ENCODE measurements at regions not wholly inside any gene's neighbourhood (a gene's known extent, or its start where the extent isn't known, plus 50 kb on each side); places are given as distances from the start of the nearest gene placed in this dataset.
"Not testable (repeated sequence)": the region's sequence is repeated elsewhere in the genome, so short reads cannot be mapped to it uniquely, and the experiment has no call there.

DNA sequence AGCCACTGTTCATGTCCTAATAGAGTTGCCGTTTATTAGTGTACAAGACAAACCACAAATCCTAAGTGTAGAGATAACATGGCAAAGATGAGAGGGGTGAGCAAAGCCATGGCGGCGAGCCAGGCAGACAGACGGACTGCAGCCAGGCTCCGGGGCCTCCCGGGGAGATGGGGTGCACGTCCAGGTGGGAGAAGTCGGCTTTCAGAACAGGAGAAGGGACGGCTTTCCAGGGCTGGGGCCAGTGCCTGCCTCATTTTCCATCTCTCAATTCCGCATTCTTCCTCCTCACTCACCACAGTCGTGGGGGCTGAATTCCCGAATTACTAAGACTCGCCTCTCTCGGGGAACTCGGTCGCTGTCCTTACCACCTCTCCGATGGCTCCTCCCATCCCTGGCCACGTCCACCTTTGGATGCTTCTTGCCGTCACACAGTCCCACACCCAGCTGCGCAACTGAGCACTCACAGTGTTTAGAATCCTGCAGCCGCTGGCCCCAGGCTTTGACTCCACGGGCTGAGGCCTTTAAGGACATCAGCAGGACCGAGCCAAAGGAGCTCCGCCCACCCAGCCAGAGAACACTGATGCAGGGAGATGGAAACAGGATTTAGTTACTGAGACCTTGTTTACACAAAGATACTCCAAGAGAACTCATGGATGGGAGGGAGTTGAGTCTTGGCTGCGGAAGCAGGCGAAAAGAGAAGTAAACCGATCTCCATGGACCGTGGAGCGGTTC is 59.7 kb downstream of the RNF112 start:
- Histone ChIP-seq H3K4me1 (no peaks in the 10 kb centered on the region), H3K27ac (peak overlapping the region; percentile 38 to 81 (median 54)), H3K27me3 (no peaks in the 10 kb centered on the region), H3K36me3 (no peaks in the 10 kb centered on the region), H3K9me3 (no peaks in the 10 kb centered on the region), H3K4me3 (peak overlapping the region in 1 of 4 donors; percentile 4)
- no peak for TF ChIP-seq POLR2A (IDR thresholded peaks at IDR 0.05)
- TF ChIP-seq, protein P1, sequence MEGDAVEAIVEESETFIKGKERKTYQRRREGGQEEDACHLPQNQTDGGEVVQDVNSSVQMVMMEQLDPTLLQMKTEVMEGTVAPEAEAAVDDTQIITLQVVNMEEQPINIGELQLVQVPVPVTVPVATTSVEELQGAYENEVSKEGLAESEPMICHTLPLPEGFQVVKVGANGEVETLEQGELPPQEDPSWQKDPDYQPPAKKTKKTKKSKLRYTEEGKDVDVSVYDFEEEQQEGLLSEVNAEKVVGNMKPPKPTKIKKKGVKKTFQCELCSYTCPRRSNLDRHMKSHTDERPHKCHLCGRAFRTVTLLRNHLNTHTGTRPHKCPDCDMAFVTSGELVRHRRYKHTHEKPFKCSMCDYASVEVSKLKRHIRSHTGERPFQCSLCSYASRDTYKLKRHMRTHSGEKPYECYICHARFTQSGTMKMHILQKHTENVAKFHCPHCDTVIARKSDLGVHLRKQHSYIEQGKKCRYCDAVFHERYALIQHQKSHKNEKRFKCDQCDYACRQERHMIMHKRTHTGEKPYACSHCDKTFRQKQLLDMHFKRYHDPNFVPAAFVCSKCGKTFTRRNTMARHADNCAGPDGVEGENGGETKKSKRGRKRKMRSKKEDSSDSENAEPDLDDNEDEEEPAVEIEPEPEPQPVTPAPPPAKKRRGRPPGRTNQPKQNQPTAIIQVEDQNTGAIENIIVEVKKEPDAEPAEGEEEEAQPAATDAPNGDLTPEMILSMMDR (IDR thresholded peaks at IDR 0.05), result no peak
- peak; percentile 20 to 72 (median 63) for DNase-seq

DNA sequence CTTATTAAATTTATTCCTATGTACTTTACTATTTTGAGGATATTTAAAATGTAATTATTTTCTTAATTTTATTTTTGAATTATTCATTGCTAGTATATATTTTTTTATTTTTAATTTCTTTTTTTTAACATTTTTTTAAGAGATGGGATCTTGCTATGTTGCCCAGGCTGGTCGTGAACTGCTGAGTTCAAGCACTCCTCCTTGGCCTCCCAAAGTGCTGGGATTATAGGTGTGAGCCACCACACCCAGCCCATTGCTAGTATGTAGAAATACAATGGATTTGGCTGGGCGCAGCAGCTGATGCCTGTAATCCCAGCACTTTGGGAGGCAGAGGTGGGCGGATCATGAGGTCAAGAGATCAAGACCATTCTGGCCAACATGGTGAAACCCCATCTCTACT is 59.2 kb upstream of the SLC47A1 start:
- not testable (repeated sequence) for H3K27me3 ChIP-seq, H3K36me3 ChIP-seq, H3K4me3 ChIP-seq, H3K9me3 ChIP-seq, H3K4me1 ChIP-seq, H3K27ac ChIP-seq, DNase-seq

DNA sequence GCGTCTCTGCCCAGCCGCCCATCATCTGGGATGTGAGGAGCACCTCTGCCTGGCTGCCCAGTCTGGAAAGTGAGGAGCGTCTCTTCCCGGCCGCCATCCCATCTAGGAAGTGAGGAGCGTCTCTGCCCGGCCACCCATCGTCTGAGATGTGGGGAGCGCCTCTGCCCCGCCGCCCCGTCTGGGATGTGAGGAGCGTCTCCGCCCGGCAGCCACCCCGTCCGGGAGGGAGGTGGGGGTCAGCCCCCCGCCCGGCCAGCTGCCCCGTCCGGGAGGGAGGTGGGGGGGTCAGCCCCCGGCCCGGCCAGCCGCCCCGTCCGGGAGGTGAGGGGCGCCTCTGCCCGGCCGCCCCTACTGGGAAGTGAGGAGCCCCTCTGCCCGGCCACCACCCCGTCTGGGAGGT is 57.9 kb upstream of the SLC47A1 start:
- not testable (repeated sequence) for H3K4me1 ChIP-seq, H3K9me3 ChIP-seq, DNase-seq, H3K27ac ChIP-seq, H3K4me3 ChIP-seq, H3K27me3 ChIP-seq, H3K36me3 ChIP-seq

DNA sequence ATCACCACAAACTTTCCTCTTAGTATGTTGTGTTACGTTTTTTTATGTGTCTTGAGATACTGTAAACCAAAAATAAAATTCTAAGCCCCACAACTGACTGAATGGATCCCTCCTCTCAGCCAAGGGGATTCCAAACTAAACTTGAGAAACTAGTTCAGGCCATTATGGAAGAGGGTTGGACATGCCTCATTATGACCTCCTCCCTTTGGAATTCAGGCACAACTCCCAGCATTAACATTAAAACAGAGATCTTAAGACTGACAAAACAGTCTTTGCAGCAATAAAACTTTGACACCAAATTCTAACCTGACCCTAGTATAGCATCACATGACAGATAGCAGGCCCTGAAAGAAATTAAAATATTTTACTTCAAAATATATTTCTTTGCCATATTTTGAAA is 51.1 kb upstream of the SLC47A1 start:
- no peaks in the 10 kb centered on the region for H3K4me1 ChIP-seq
- TF ChIP-seq POLR2A (IDR thresholded peaks at IDR 0.05), result no peak
- TF ChIP-seq, protein P1 (IDR thresholded peaks at IDR 0.05), result no peak

More for the DNA sequence above, 51.1 kb upstream of the SLC47A1 start:
- Histone ChIP-seq H3K9me3 (no peaks in the 10 kb centered on the region), H3K4me3 (no peak overlapping the region), H3K27ac (peak overlapping the region in 1 of 4 donors; percentile 49), H3K27me3 (no peaks in the 10 kb centered on the region), H3K36me3 (no peaks in the 10 kb centered on the region)
- DNase-seq, result no peak

All from Peyer's patch (tissue), 4 donors.